NB4 (cell line): ENCODE measurements at regions not wholly inside any gene's neighbourhood (a gene's known extent, or its start where the extent isn't known, plus 50 kb on each side); places are given as distances from the start of the nearest gene placed in this dataset.
"Not testable (repeated sequence)": the region's sequence is repeated elsewhere in the genome, so short reads cannot be mapped to it uniquely, and the experiment has no call there.

Experiments used
- DNase-seq: peaks from one replicate; pipeline ENCODE4 v3.0.0; 2010; ENCODE audit warnings: low read depth
- H3K4me3 ChIP-seq: one replicate; pipeline ENCODE4 v1.5.1; 2011; ENCODE audit warnings: mild to moderate bottlenecking, low read depth, low read length, moderate library complexity
- MYC ChIP-seq: IDR thresholded peaks from 2 replicates; pipeline ENCODE4 v1.6.1; 2011; ENCODE audit warnings: low read depth, low read length
- POLR2A ChIP-seq: IDR thresholded peaks from 2 replicates; pipeline ENCODE4 v1.6.1; 2011; ENCODE audit warnings: mild to moderate bottlenecking; ENCODE audit not compliant: insufficient read length; ENCODE audit errors: extremely low read depth
- TF ChIP-seq, protein P1 (sequence below): IDR thresholded peaks from one replicate; pipeline ENCODE4 v1.5.1; 2012; ENCODE audit warnings: low read depth, low read length
- TF ChIP-seq, protein P2 (sequence below): IDR thresholded peaks from 2 replicates; pipeline ENCODE4 v1.6.1; 2011; ENCODE audit warnings: low read depth, low read length

DNA sequence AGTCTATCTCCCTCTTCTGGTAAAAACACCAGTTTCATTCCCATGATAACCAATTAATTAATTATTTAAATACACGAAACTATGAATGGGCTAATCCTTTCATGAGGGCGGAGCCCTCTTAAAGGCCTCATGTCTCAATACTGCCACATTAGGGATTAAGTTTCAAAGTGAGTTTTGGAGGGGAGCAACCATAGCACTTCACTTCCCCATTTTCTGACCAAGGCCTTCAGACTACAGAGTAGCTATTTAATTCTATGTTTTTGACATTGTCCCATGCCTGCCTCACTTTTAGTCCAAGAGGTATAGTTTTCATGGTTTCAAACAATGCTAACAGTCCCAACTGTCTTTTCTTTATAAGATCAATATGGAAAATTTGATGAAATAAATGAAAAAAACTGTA lies 618.6 kb downstream of the ZWINT start:
- peak; percentile 15 for DNase-seq
- TF ChIP-seq, protein P1, sequence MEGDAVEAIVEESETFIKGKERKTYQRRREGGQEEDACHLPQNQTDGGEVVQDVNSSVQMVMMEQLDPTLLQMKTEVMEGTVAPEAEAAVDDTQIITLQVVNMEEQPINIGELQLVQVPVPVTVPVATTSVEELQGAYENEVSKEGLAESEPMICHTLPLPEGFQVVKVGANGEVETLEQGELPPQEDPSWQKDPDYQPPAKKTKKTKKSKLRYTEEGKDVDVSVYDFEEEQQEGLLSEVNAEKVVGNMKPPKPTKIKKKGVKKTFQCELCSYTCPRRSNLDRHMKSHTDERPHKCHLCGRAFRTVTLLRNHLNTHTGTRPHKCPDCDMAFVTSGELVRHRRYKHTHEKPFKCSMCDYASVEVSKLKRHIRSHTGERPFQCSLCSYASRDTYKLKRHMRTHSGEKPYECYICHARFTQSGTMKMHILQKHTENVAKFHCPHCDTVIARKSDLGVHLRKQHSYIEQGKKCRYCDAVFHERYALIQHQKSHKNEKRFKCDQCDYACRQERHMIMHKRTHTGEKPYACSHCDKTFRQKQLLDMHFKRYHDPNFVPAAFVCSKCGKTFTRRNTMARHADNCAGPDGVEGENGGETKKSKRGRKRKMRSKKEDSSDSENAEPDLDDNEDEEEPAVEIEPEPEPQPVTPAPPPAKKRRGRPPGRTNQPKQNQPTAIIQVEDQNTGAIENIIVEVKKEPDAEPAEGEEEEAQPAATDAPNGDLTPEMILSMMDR, result no peak
- TF ChIP-seq POLR2A (no peak), MYC (no peak)
- TF ChIP-seq, protein P2, sequence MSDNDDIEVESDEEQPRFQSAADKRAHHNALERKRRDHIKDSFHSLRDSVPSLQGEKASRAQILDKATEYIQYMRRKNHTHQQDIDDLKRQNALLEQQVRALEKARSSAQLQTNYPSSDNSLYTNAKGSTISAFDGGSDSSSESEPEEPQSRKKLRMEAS, result no peak
- H3K4me3 ChIP-seq, result no peak overlapping the region

DNA sequence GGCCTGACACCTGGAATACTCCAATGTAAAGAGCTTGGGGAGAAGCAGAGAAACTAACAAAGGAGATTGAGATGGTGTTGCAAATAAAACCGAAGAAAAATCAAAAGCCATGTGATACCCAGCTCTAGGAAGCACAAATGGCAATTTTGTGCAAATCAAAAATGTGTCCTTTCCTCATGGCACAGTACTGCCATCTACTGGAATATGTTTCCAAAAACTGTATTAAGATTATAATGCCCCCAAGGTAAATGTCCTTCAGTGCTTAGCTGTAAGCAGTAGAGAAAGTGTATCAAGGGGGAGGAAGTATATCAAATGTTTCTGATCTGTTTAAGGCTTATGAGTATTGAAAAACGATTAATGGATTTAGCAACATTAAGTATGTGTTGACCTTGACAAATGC lies 620.3 kb downstream of the ZWINT start:
- not testable (repeated sequence) for H3K4me3 ChIP-seq
- DNase-seq, result peak; percentile 42

DNA sequence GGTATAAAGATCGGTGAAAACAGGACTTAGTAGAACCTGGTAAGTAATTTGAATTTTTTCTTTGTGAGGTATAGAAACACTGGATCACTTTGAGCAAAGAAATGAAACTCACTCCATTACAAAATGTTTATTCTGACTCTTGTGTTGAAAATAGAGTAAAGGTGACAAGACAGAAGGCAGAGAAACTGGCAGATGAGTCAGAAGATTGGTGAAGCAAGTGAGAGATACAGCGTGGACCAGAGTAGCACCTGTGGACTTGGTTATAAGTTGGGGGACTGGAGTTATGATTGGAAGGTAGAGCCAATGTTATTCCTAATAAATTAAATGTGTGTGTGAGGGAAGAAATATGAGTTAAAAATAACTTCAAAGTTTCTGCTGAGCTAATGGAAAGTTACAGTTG lies 620.9 kb downstream of the ZWINT start:
- no peak for DNase-seq
- no peak overlapping the region for H3K4me3 ChIP-seq
- TF ChIP-seq MYC (no peak), POLR2A (no peak)
- TF ChIP-seq, protein P1, result no peak
- TF ChIP-seq, protein P2, result no peak

DNA sequence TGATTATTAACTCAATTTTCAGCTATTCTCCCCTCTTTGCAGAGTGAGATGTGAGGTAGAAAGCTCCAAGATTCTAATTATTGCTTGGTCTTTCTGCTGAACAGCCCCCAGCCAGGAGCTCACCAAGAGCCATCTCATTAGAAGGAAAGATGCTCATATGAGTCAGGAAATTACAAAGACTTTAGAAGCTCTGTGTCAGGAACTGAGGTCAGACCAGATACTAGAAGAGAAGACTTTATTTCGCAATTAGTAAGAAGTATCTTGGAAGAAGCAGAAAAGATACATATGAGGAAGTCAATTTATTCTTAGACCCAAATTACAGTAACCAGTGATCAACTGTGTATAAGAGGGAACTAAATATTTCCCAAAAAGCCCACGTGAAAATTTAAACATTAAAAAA lies 626.9 kb downstream of the ZWINT start:
- TF ChIP-seq, protein P2, result no peak
- TF ChIP-seq POLR2A (no peak), MYC (no peak)
- TF ChIP-seq, protein P1, result no peak
- H3K4me3 ChIP-seq, result no peak overlapping the region
- peak; percentile 25 for DNase-seq

DNA sequence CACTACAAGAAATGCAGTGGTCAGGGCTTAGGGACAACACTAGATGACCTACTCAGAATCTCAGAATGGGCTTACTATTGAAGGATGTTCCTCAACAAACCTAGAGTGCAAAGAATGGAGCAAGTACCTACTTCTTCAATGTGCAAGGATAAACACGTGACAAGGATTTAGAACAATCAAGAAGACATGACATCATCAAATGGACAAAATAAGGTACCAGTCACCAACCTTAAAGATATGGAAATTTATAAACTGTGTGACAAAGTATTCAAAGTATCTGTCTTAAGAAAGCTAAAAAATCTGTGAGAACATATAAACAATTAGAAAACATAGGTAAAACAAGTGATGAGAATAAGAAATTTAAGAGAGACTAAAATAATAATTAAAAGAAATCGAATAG lies 656.1 kb downstream of the ZWINT start:
- no peak for DNase-seq
- H3K4me3 ChIP-seq, result no peak overlapping the region
- TF ChIP-seq POLR2A, result no peak
- TF ChIP-seq MYC, result no peak
- TF ChIP-seq, protein P1, result no peak
- TF ChIP-seq, protein P2, result no peak

DNA sequence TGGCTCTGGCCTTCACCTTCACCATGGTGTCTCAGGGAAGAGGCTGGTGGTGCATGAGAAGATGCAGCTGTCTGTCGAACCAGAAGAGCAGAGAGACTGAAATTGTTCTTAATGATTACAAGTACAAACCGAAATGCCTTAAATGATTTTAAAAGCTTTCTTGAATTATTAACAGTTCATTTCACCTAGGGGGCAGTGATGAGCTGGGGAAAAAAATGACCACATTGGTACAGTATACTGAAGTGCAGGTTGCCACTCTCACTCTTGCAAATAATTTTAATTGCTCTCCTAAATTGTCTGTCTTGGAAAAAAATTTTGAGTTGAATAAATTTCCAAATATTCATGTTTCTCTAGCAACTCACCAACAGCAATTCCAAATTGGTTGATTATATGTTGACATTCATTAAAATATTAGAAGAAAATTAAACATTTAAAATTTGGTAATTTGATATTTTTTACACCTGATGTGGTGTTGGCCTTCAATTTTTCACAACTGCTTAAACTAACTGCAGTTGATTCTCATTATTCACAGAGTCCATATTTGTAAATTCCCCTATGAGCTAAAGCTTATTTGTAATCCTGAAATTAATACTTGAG lies 692.6 kb downstream of the ZWINT start:
- TF ChIP-seq, protein P2, result no peak
- TF ChIP-seq, protein P1, result peak; percentile 46
- TF ChIP-seq MYC (no peak), POLR2A (no peak)
- no peak overlapping the region for H3K4me3 ChIP-seq
- DNase-seq, result peak; percentile 47
